ENCODE measurements at regions not wholly inside any gene's neighbourhood (a gene's known extent, or its start where the extent isn't known, plus 50 kb on each side); places are given as distances from the start of the nearest gene placed in this dataset.

DNA sequence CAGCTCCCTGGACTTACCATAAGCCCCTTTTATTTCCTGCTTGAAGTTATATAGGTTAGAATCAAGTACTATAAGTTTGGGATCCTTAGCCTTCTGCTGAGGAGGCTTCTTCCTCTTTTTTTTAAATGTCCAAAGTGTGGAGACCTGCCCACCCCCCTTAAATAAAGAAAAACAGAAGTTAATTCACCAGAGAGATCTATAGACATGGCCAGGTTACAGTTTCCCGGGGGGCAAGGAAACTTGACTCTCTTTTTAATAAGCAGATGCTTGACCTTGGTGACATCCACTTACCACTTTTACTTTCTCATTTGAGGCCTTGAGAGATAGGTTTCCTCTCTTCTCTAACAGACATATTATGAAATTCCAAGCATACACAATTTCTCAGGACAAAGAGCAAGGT is 88.3 kb downstream of the BMP2 start:
- TF ChIP-seq EZH2 (IDR thresholded peaks at IDR 0.05; ENCODE audit: insufficient read depth, poor library complexity, severe bottlenecking) (no peak), EZH2phosphoT487 (IDR thresholded peaks at IDR 0.05; ENCODE audit: insufficient read depth, low read depth) (no peak)
- H3K4me2 ChIP-seq (ENCODE audit: unreplicated experiment): no peak overlapping the region
- whole genome bisulfite sequencing, 2 experiments (ENCODE audit: low coverage in 1 of 2, low lambda C conversion rate in 2 of 2, missing lambda C conversion rate in 2 of 2): 29 to 45% methylated on average over 1 of the region's 1 CpG
- H3K27me3 ChIP-seq (replicated peaks; ENCODE audit: insufficient read depth): peaks cover 4% of the 10 kb centered on the region; the same call in 1 of the 2 replicates
- no peak for DNase-seq
- no peaks in the 10 kb centered on the region for H3F3A ChIP-seq (ENCODE audit: insufficient read depth)
- no peaks in the 10 kb centered on the region for H4K20me1 ChIP-seq (ENCODE audit: insufficient read depth)
- H3K4me1 ChIP-seq (ENCODE audit: insufficient read depth): no peaks in the 10 kb centered on the region
- H3K4me3 ChIP-seq: no peak overlapping the region
- no peak overlapping the region for H2AFZ ChIP-seq
- H3K27ac ChIP-seq: no peak overlapping the region
- H3K9me3 ChIP-seq (ENCODE audit: low read depth): no peaks in the 10 kb centered on the region
- in situ Hi-C loops (cut with MboI): no loop called here
- H3K9me2 ChIP-seq (ENCODE audit: insufficient read depth): no peaks in the 10 kb centered on the region
- H3K79me2 ChIP-seq (ENCODE audit: insufficient read depth): no peaks in the 10 kb centered on the region
- H3K36me3 ChIP-seq (ENCODE audit: low read depth): no peaks in the 10 kb centered on the region
- H3K9ac ChIP-seq: no peak overlapping the region

DNA sequence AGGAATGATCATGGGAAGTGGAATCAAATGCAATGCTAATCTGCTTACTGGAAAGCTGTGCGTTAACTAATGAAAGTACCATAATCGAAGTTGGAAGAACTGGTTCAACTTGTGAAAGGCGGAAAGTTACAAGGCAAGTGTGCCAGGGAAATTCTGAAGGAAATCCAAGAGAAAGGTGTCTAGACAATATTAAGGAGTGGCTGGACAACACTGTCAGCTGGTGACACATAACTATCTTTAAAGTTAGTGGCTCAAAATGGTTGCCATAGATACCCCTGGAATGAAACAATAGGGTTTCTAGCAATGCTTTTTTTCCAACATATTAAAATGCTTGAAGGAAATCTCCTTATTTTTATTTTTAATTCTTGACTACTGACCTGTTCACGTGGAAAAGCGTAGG is 90.4 kb downstream of the BMP2 start:
- Histone ChIP-seq H4K20me1 (ENCODE audit: insufficient read depth) (no peaks in the 10 kb centered on the region), H3K4me2 (ENCODE audit: unreplicated experiment) (no peak overlapping the region), H2AFZ (no peak overlapping the region), H3K79me2 (ENCODE audit: insufficient read depth) (no peaks in the 10 kb centered on the region), H3K9me2 (ENCODE audit: insufficient read depth) (no peaks in the 10 kb centered on the region), H3K9me3 (ENCODE audit: low read depth) (no peaks in the 10 kb centered on the region), H3K4me3 (no peak overlapping the region), H3F3A (ENCODE audit: insufficient read depth) (no peaks in the 10 kb centered on the region), H3K27ac (no peak overlapping the region), H3K4me1 (ENCODE audit: insufficient read depth) (no peaks in the 10 kb centered on the region), H3K36me3 (ENCODE audit: low read depth) (no peaks in the 10 kb centered on the region), H3K9ac (no peak overlapping the region), H3K27me3 (replicated peaks; ENCODE audit: insufficient read depth) (peaks cover 16% of the 10 kb centered on the region)
- in situ Hi-C loops (cut with MboI): no loop called here
- 46 to 49% methylated on average over 5 of the region's 5 CpGs for WGBS, 2 experiments (ENCODE audit: low coverage in 1 of 2, low lambda C conversion rate in 2 of 2, missing lambda C conversion rate in 2 of 2)
- TF ChIP-seq EZH2 (IDR thresholded peaks at IDR 0.05; ENCODE audit: insufficient read depth, poor library complexity, severe bottlenecking) (no peak), EZH2phosphoT487 (IDR thresholded peaks at IDR 0.05; ENCODE audit: insufficient read depth, low read depth) (no peak)
- DNase-seq: no peak

DNA sequence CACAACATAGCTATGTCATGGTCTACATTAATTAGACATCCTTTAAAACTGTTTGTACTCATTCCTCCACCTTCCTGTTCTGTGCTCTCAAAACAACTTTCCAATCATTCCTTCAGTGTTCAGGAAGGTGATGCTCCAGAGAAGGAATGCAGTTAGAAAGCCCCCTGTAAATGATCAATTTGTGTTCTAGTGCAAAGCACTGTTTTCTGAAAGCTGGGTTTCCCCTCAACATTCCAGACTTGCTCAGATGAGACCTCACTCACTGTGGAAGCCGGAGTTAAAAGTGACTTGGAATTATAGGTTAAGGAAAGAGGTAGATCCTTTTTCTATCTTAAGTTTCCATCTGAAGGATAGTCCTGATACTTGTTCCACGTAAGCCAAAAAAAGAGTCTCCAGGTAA is 95.9 kb downstream of the BMP2 start:
- H3K4me1 ChIP-seq (ENCODE audit: insufficient read depth): no peaks in the 10 kb centered on the region
- TF ChIP-seq EZH2phosphoT487 (IDR thresholded peaks at IDR 0.05; ENCODE audit: insufficient read depth, low read depth) (no peak), EZH2 (IDR thresholded peaks at IDR 0.05; ENCODE audit: insufficient read depth, poor library complexity, severe bottlenecking) (no peak)
- H3K4me2 ChIP-seq (ENCODE audit: unreplicated experiment): no peak overlapping the region
- DNase-seq: no peak
- no peaks in the 10 kb centered on the region for H3K79me2 ChIP-seq (ENCODE audit: insufficient read depth)
- H3K27me3 ChIP-seq (replicated peaks; ENCODE audit: insufficient read depth): peaks cover 13% of the 10 kb centered on the region
- no peak overlapping the region for H3K27ac ChIP-seq
- no peak overlapping the region for H3K9ac ChIP-seq
- no peaks in the 10 kb centered on the region for H3K9me2 ChIP-seq (ENCODE audit: insufficient read depth)
- in situ Hi-C loops (cut with MboI): no loop called here
- H3F3A ChIP-seq (ENCODE audit: insufficient read depth): no peaks in the 10 kb centered on the region
- H3K4me3 ChIP-seq: no peak overlapping the region
- no peaks in the 10 kb centered on the region for H3K9me3 ChIP-seq (ENCODE audit: low read depth)
- no peaks in the 10 kb centered on the region for H3K36me3 ChIP-seq (ENCODE audit: low read depth)
- 48% methylated on average over 2 of the region's 2 CpGs for WGBS, 2 experiments (ENCODE audit: low coverage in 1 of 2, low lambda C conversion rate in 2 of 2, missing lambda C conversion rate in 2 of 2)
- no peak overlapping the region for H2AFZ ChIP-seq
- no peaks in the 10 kb centered on the region for H4K20me1 ChIP-seq (ENCODE audit: insufficient read depth)

DNA sequence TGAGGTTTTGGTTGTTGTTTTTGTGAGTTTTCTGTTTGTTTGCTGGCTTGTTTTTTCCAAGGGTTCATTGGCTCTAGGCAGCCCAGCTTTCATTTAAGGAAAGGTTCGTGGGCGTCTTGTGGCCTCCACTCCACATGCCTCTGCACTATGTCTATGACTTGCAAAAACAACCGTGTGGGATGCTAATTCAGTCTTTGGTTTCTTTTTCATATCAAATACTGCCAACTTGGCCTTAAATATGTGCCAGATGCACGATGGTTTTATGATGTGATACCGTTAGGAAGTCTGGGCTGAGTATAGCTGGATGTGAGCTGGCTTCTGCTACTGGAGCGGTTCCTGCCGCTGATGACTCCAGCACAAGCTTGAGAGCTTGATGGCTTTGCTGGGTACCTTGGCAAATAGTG is 96.3 kb downstream of the BMP2 start:
- Histone ChIP-seq H3F3A (ENCODE audit: insufficient read depth) (no peaks in the 10 kb centered on the region), H3K27ac (no peak overlapping the region), H3K9me2 (ENCODE audit: insufficient read depth) (no peaks in the 10 kb centered on the region), H3K36me3 (ENCODE audit: low read depth) (no peaks in the 10 kb centered on the region), H3K4me3 (no peak overlapping the region), H2AFZ (no peak overlapping the region), H3K4me1 (ENCODE audit: insufficient read depth) (no peaks in the 10 kb centered on the region), H3K9me3 (ENCODE audit: low read depth) (no peaks in the 10 kb centered on the region), H4K20me1 (ENCODE audit: insufficient read depth) (no peaks in the 10 kb centered on the region), H3K27me3 (replicated peaks; ENCODE audit: insufficient read depth) (peaks cover 12% of the 10 kb centered on the region), H3K79me2 (ENCODE audit: insufficient read depth) (no peaks in the 10 kb centered on the region), H3K9ac (no peak overlapping the region), H3K4me2 (ENCODE audit: unreplicated experiment) (no peak overlapping the region)
- TF ChIP-seq EZH2phosphoT487 (IDR thresholded peaks at IDR 0.05; ENCODE audit: insufficient read depth, low read depth): no peak
- TF ChIP-seq EZH2 (IDR thresholded peaks at IDR 0.05; ENCODE audit: insufficient read depth, poor library complexity, severe bottlenecking): no peak
- in situ Hi-C loops (cut with MboI): no loop called here
- WGBS, 2 experiments (ENCODE audit: low coverage in 1 of 2, low lambda C conversion rate in 2 of 2, missing lambda C conversion rate in 2 of 2): 18 to 23% methylated on average over 7 of the region's 7 CpGs
- DNase-seq: no peak

DNA sequence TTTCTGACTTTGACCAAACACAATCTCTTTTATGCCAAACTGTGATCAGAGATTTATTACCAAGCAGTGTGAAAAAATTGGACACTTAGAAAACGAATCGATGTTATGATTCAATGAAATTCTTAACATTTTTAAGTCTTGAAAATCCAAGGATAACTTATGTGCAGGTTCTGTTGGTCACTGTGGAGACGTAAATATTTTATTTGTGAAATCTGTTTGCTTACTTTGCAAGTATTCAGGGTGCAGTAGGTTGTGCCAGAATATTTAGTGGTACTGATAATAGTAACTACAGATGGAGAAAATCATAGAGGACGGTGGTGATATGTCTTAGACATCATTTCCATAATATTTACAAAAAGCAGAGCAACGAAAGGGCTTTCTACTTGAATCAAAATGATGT is 97.3 kb downstream of the BMP2 start:
- 6 to 9% methylated on average over 5 of the region's 5 CpGs for WGBS, 2 experiments (ENCODE audit: low coverage in 1 of 2, low lambda C conversion rate in 2 of 2, missing lambda C conversion rate in 2 of 2)
- Histone ChIP-seq H3K79me2 (ENCODE audit: insufficient read depth) (no peaks in the 10 kb centered on the region), H3K9ac (no peak overlapping the region), H3K4me3 (no peak overlapping the region), H3K4me2 (ENCODE audit: unreplicated experiment) (no peak overlapping the region), H3K27ac (no peak overlapping the region), H3K36me3 (ENCODE audit: low read depth) (no peaks in the 10 kb centered on the region), H3K4me1 (ENCODE audit: insufficient read depth) (no peaks in the 10 kb centered on the region), H3K9me3 (ENCODE audit: low read depth) (no peaks in the 10 kb centered on the region), H3F3A (ENCODE audit: insufficient read depth) (no peaks in the 10 kb centered on the region), H4K20me1 (ENCODE audit: insufficient read depth) (no peaks in the 10 kb centered on the region), H3K9me2 (ENCODE audit: insufficient read depth) (no peaks in the 10 kb centered on the region), H3K27me3 (replicated peaks; ENCODE audit: insufficient read depth) (peaks cover 12% of the 10 kb centered on the region), H2AFZ (no peak overlapping the region)
- DNase-seq: no peak
- in situ Hi-C loops (cut with MboI): no loop called here
- no peak for TF ChIP-seq EZH2phosphoT487 (IDR thresholded peaks at IDR 0.05; ENCODE audit: insufficient read depth, low read depth)

Data from GM23248 (cell line).